ENCODE measurements at regions not wholly inside any gene's neighbourhood (a gene's known extent, or its start where the extent isn't known, plus 50 kb on each side); places are given as distances from the start of the nearest gene placed in this dataset.
"Not testable (repeated sequence)": the region's sequence is repeated elsewhere in the genome, so short reads cannot be mapped to it uniquely, and the experiment has no call there.

- no peak for DNase-seq (ENCODE audit: low spot score)
Observed at GRCh38 chrX:109782994-109783700, 50.1 kb upstream of the ACSL4 start.

GRCh38 chrX:109783701-109784079, 50.6 kb upstream of the ACSL4 start:
- no peak for DNase-seq (ENCODE audit: low spot score)

- no peak for DNase-seq (ENCODE audit: low spot score)
Observed at GRCh38 chrX:109785053-109785452, 52.0 kb upstream of the ACSL4 start.

- not testable (repeated sequence) for DNase-seq (ENCODE audit: low spot score)
Observed at GRCh38 chrX:109790511-109790910, 57.5 kb upstream of the ACSL4 start.

- no peak for DNase-seq (ENCODE audit: low spot score)
Observed at GRCh38 chrX:109793191-109793590, 60.1 kb upstream of the ACSL4 start.

- no peak for DNase-seq (ENCODE audit: low spot score)
Observed at GRCh38 chrX:109795682-109796081, 62.6 kb upstream of the ACSL4 start.

- DNase-seq (ENCODE audit: low spot score), result no peak
Observed at GRCh38 chrX:109797311-109797975, 64.4 kb upstream of the ACSL4 start.

GRCh38 chrX:109812236-109812635, 79.2 kb upstream of the ACSL4 start:
- DNase-seq (ENCODE audit: low spot score), result no peak

- no peak for DNase-seq (ENCODE audit: low spot score)
Observed at GRCh38 chrX:109813236-109813635, 80.2 kb upstream of the ACSL4 start.

- no peak for DNase-seq (ENCODE audit: low spot score)
Observed at GRCh38 chrX:109818976-109819375, 85.9 kb upstream of the ACSL4 start.

GRCh38 chrX:109822861-109823260, 89.8 kb upstream of the ACSL4 start:
- no peak for DNase-seq (ENCODE audit: low spot score)

GRCh38 chrX:109826954-109827708, 94.1 kb upstream of the ACSL4 start:
- DNase-seq (ENCODE audit: low spot score), result no peak

- no peak for DNase-seq (ENCODE audit: low spot score)
Observed at GRCh38 chrX:109827772-109828171, 94.7 kb upstream of the ACSL4 start.

- DNase-seq (ENCODE audit: low spot score), result no peak
Observed at GRCh38 chrX:109830157-109830703, 97.2 kb upstream of the ACSL4 start.

- DNase-seq (ENCODE audit: low spot score), result no peak
Observed at GRCh38 chrX:109830704-109831206, 97.7 kb upstream of the ACSL4 start.

GRCh38 chrX:109831326-109831985, 98.4 kb upstream of the ACSL4 start:
- DNase-seq (ENCODE audit: low spot score), result no peak

- DNase-seq (ENCODE audit: low spot score), result no peak
Observed at GRCh38 chrX:109839694-109840567, 106.9 kb upstream of the ACSL4 start.

- DNase-seq (ENCODE audit: low spot score), result no peak
Observed at GRCh38 chrX:109840585-109840984, 107.5 kb upstream of the ACSL4 start.

GRCh38 chrX:109841257-109841656, 108.2 kb upstream of the ACSL4 start:
- no peak for DNase-seq (ENCODE audit: low spot score)

GRCh38 chrX:109841869-109842579, 109.0 kb upstream of the ACSL4 start:
- DNase-seq (ENCODE audit: low spot score), result no peak
